ENCODE measurements at regions not wholly inside any gene's neighbourhood (a gene's known extent, or its start where the extent isn't known, plus 50 kb on each side); places are given as distances from the start of the nearest gene placed in this dataset.
A peak's percentile ranks its signal among the peaks of the same experiment; 100 is the strongest.

DNA sequence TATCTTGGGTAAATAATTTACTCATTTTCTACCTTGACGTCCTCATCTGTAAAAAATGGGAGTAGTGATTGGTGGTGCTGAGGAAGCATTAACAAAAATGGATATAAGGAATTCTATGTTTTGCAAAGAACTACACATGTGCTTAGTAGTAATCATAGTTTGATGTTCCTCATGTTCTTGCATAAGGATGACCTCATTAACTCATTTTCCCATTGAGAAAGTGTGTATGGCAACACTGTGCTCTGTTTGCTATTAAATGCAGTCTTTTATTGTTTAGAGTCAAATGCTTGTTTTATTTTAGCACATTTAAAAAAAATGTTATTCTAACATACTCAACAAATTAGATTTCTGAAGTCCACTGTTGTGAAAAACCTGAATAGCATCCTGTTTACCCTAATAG is 211.2 kb upstream of the RSPO3 start:
- no peak for DNase-seq (ENCODE audit: low spot score)

GRCh38 chr6:126907996-126908395 is 210.5 kb upstream of the RSPO3 start:
- DNase-seq (ENCODE audit: low spot score), result no peak

GRCh38 chr6:126909493-126909892 is 209.0 kb upstream of the RSPO3 start:
- no peak for DNase-seq (ENCODE audit: low spot score)

DNA sequence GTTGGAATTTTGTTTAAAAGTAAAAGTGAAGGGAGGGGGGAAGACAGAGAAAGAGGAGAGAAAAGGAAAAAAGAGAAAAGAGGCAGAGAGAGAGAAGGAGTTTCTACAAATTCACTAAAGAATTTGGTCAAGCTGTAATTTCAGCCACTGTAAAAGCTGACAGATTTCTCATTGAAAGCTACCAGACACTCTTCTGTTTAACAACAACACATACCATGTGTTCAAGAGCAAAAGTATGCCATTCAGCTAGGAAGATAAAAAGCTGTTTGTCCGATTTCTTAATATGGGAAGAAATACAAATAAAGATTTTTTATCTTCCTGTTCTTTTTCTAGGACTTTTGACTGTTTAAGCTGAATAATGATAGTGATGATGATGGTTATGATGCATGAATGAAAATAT is 204.8 kb upstream of the RSPO3 start:
- no peak for DNase-seq (ENCODE audit: low spot score)

GRCh38 chr6:126914172-126914571 is 204.3 kb upstream of the RSPO3 start:
- peak; percentile 35 for DNase-seq (ENCODE audit: low spot score)

DNA sequence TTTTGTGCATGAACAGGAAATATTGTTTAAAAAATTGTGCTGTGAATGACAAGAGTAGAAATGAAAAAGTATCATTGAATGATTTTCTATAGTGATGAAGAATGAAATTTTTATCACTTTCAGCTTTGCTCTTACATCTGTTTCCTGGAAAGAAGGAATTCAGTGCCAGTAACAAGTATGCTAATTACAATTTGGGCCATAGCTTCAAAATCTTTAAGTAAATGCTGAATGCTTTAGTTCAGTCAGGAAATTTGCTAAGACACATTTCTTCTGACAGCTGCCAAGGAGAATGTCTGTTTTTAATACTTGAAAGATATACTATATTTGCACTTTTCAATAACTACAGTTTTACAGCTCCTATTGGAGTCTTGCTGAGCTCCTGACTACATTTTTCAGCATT is 203.7 kb upstream of the RSPO3 start:
- DNase-seq (ENCODE audit: low spot score), result no peak

DNA sequence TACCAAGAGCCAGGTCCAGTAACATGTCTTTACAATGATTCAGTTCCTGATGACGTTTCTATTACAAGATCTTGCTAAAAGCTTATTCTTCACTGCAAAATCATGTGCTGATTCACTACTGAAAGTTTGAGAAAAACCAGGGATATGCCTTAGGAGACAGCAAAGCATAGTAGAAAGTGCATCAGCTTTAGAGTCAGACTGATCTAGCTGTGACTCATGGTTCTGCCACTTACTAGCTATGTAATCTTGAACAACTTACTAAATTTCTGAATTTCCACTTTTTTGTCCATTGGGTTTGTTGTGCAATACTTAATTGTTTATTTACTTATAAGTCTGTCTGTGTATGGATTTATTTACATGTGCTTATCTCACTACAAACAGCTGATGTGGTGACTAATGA is 198.5 kb upstream of the RSPO3 start:
- DNase-seq (ENCODE audit: low spot score), result peak; percentile 76

GRCh38 chr6:126923807-126924206 is 194.7 kb upstream of the RSPO3 start:
- DNase-seq (ENCODE audit: low spot score), result no peak

DNA sequence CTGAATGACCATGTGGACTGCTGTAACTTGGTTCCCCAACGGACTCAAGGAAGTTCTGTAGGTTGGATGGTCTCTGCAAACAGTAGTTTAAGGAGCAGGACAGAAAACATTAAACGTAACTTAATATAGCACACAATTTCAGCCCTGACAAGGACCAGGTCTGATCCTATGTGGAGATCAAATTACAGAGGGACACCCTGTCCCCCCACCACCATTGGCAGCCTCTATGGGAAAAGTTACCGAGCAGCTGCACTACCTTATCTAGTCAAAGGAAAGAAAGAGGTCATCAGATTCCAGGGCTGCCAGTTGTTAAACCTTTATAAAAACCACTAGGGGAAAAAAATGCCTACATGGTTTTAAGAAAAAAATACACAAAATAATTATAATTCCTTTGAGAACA is 191.5 kb upstream of the RSPO3 start:
- no peak for DNase-seq (ENCODE audit: low spot score)

DNA sequence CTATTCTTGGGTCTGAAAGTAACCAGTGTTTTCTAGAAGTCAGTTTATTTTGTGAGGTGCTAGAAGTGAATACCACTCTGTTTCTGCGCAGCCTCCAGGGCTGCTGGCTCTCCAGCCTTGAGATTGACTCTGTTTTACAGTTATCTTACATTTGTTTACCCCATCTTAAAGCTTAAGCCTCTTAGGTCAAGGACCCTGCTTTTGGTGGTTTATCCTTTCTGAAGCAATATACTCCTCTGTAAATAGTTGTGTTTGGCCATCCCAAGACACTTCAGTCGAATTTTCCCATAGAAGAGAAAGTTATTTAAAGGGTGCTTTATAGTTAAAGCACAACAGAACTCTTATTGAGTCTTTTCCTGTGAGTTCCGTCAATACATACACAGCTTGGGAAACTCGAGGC is 190.6 kb upstream of the RSPO3 start:
- DNase-seq (ENCODE audit: low spot score), result no peak

- peak; percentile 54 for DNase-seq (ENCODE audit: low spot score)
Observed at GRCh38 chr6:126937426-126937825, 181.0 kb upstream of the RSPO3 start.

- no peak for DNase-seq (ENCODE audit: low spot score)
Observed at GRCh38 chr6:126939784-126940183, 178.7 kb upstream of the RSPO3 start.

DNA sequence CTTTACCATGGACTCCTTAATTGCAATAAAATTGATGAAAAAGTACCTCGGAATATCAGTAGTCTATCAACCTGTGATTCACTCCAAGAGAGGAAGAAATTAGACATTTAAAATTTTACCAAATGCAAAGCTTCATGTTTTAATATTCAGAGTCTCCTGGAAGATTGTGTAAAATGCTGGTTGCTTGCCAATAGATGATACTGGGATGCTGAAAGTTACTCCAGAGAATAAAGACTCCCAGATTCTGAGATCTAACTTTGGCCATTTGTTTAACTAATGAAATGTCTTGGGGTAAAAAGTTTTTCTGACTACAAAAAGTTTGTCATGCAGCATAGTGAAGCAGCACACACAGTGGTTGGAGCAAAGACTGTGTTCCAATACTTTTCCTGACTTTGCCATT is 176.7 kb upstream of the RSPO3 start:
- DNase-seq (ENCODE audit: low spot score), result no peak

DNA sequence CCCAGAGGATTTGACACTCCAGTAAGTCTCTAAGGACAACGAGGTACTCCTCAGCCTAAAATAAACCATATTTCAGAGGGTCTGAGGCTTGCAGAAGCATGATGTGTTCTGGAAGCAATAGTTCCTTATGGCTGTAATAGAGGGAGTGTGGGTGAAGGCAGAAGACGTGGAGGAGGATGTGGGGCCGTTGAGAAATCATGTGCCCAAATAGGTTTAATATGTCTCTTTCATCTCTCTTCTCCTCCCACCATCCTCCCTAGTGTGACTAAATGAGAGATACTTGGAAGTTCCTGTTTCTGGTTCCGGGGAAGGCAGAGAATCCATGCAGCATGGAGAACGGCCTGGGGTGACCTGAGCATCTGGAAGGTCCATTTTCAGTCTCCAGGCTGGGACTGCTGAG is 174.0 kb upstream of the RSPO3 start:
- no peak for DNase-seq (ENCODE audit: low spot score)

- no peak for DNase-seq (ENCODE audit: low spot score)
Observed at GRCh38 chr6:126945150-126945685, 173.3 kb upstream of the RSPO3 start.

DNA sequence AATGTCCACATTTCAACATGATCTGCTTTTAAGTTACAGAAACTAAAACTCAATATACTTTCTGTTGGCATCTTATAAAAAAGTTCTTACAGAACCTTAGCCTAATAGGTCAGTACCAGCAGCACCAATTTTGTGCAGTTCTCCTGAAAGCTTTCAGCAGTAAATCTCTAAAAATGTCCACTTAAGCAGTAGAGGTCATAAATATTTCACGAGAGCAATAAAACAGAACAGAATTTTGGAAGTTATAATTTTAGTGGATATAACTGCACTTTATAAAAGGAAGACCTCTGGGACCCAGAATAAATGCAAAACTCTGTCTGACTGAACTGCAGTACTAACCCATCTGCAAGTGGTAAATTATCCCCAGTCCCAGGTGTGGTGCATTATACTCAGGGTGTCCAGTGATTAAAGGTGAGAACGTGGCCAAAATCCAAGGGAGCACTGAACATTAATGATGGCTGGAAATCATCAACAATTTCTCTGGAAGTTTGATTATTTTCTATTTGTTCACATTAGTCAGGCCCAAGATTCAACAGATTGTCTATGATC is 172.6 kb upstream of the RSPO3 start:
- no peak for DNase-seq (ENCODE audit: low spot score)

- no peak for DNase-seq (ENCODE audit: low spot score)
Observed at GRCh38 chr6:126947070-126947469, 171.4 kb upstream of the RSPO3 start.

- DNase-seq (ENCODE audit: low spot score), result no peak
Observed at GRCh38 chr6:126949786-126950185, 168.7 kb upstream of the RSPO3 start.

GRCh38 chr6:126955621-126956020 is 162.8 kb upstream of the RSPO3 start:
- no peak for DNase-seq (ENCODE audit: low spot score)

- no peak for DNase-seq (ENCODE audit: low spot score)
Observed at GRCh38 chr6:126957721-126958120, 160.8 kb upstream of the RSPO3 start.

DNA sequence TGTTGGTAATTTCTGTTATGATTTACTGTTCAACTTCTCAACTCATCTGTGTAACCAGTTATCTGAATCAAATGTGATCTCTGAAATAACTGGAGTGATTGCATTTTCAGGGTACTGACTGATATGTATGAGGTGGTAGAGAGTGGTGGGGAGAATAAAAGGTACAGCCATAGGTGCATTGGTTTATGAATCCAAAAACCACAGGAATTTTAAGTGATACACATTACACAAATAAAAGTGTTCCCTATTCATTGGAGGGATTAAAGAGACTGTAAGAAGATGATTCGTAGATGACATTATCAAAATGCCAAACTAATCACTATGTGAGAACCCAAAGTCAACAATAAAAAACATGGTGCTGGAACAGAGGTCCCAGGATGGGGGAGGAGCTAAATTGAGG is 158.7 kb upstream of the RSPO3 start:
- DNase-seq (ENCODE audit: low spot score), result peak; percentile 38

GRCh38 chr6:126963077-126963809 is 155.2 kb upstream of the RSPO3 start:
- DNase-seq (ENCODE audit: low spot score), result no peak

GRCh38 chr6:126967296-126968005 is 151.0 kb upstream of the RSPO3 start:
- DNase-seq (ENCODE audit: low spot score), result peak; percentile 34

Data from kidney tubule cell (primary cell).